DND-41 (cell line): ENCODE measurements at regions not wholly inside any gene's neighbourhood (a gene's known extent, or its start where the extent isn't known, plus 50 kb on each side); places are given as distances from the start of the nearest gene placed in this dataset.

ENCODE experiments used
- ATAC-seq: fragments of 200-7000 bp; cut with Tn5 transposase; 3 replicates; pipeline ENCODE4 v1.9.1; 2021; ENCODE audit warnings: low read depth; ENCODE audit not compliant: insufficient read depth
- DNase-seq: peaks from one replicate; pipeline ENCODE4 v3.0.0-alpha.2; 2020
- H2AFZ ChIP-seq: 2 replicates; pipeline ENCODE4 v1.6.0; 2012; ENCODE audit warnings: low read depth, low read length
- H3K27ac ChIP-seq: 2 replicates; pipeline ENCODE4 v1.5.1; 2012; ENCODE audit warnings: low read length, inconsistent platforms
- H3K27me3 ChIP-seq: fragments of 200-600 bp; sonication (generic); 2 replicates; pipeline ENCODE4 v1.6.0; 2012; ENCODE audit warnings: low read length, mild to moderate bottlenecking, inconsistent platforms; ENCODE audit not compliant: insufficient read depth, poor library complexity
- H3K36me3 ChIP-seq: 2 replicates; pipeline ENCODE4 v1.5.1; 2012; ENCODE audit warnings: low read length, inconsistent platforms; ENCODE audit not compliant: insufficient read depth
- H3K4me1 ChIP-seq: 2 replicates; pipeline ENCODE4 v1.5.1; 2012; ENCODE audit warnings: mild to moderate bottlenecking, low read length; ENCODE audit not compliant: insufficient read depth
- H3K4me2 ChIP-seq: 2 replicates; pipeline ENCODE4 v1.6.0; 2012; ENCODE audit warnings: mild to moderate bottlenecking, moderate library complexity, low read length, inconsistent platforms; ENCODE audit not compliant: insufficient read depth
- H3K4me3 ChIP-seq, 2 experiments: fragments of 200-600 bp in 1 of 2; shearing (Covaris generic) in 1 of 2; 2 replicates each; pipeline ENCODE4 v1.5.1; 2012 to 2016; ENCODE audit warnings: inconsistent platforms in 2 of 2, low read length in 2 of 2, mild to moderate bottlenecking in 2 of 2, low read depth in 1 of 2, moderate library complexity in 1 of 2
- H3K79me2 ChIP-seq: 2 replicates; pipeline ENCODE4 v1.6.0; 2012; ENCODE audit warnings: low read length, inconsistent platforms; ENCODE audit not compliant: insufficient read depth
- H3K9ac ChIP-seq: 2 replicates; pipeline ENCODE4 v1.6.0; 2012; ENCODE audit warnings: low read depth, mild to moderate bottlenecking, inconsistent platforms, low read length, moderate library complexity
- H3K9me3 ChIP-seq: 2 replicates; pipeline ENCODE4 v1.5.1; 2012; ENCODE audit warnings: low read length, moderate library complexity, mild to moderate bottlenecking, inconsistent platforms; ENCODE audit not compliant: insufficient read depth, severe bottlenecking
- H4K20me1 ChIP-seq: 2 replicates; pipeline ENCODE4 v1.6.0; 2012; ENCODE audit warnings: low read length; ENCODE audit not compliant: insufficient read depth
- EZH2 ChIP-seq: IDR thresholded peaks from 3 replicates; pipeline ENCODE4 v1.6.1; 2012; ENCODE audit warnings: borderline replicate concordance, low read depth, mild to moderate bottlenecking, moderate library complexity, low read length, inconsistent platforms; ENCODE audit not compliant: severe bottlenecking
- TF ChIP-seq, protein P1 (sequence below): IDR thresholded peaks from 2 replicates; pipeline ENCODE4 v1.5.1; 2012; ENCODE audit warnings: borderline replicate concordance, low read length, moderate library complexity, mild to moderate bottlenecking; ENCODE audit not compliant: poor library complexity, severe bottlenecking; ENCODE audit errors: extremely low read depth

DNA sequence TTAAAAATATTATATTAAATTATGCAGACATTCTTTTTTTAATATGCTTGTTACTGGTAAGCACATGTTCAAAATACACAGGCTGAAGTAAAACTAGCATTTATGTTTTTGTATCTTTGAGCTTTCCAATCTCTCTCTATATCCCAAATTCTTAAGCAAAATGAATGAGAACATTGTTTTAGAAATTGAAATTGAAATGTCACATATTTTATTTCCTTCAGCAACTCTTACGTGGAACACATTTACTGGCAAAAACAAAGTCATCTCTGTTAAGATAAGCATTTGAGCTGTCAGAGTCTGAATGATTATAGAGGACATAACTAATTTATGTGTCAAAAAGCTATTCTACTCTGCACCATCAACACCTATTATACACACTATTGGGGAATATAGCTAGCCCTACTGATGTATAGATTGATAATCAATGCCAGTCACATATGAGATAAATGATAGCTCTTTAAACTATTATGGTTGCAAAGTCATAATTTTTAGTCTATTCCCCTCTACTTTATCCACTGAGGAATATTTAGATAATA, 535.4 kb upstream of the BCHE start:
- Histone ChIP-seq H3K9ac (no peak overlapping the region), H3K9me3 (no peaks in the 10 kb centered on the region), H2AFZ (no peak overlapping the region), H3K79me2 (no peaks in the 10 kb centered on the region), H3K27ac (no peak overlapping the region), H4K20me1 (no peaks in the 10 kb centered on the region), H3K36me3 (no peaks in the 10 kb centered on the region), H3K4me3 (no peak overlapping the region), H3K27me3 (no peaks in the 10 kb centered on the region), H3K4me2 (no peak overlapping the region), H3K4me1 (no peaks in the 10 kb centered on the region)
- DNase-seq (no peak), ATAC-seq (no peak)
- no peak for TF ChIP-seq EZH2
- TF ChIP-seq, protein P1, sequence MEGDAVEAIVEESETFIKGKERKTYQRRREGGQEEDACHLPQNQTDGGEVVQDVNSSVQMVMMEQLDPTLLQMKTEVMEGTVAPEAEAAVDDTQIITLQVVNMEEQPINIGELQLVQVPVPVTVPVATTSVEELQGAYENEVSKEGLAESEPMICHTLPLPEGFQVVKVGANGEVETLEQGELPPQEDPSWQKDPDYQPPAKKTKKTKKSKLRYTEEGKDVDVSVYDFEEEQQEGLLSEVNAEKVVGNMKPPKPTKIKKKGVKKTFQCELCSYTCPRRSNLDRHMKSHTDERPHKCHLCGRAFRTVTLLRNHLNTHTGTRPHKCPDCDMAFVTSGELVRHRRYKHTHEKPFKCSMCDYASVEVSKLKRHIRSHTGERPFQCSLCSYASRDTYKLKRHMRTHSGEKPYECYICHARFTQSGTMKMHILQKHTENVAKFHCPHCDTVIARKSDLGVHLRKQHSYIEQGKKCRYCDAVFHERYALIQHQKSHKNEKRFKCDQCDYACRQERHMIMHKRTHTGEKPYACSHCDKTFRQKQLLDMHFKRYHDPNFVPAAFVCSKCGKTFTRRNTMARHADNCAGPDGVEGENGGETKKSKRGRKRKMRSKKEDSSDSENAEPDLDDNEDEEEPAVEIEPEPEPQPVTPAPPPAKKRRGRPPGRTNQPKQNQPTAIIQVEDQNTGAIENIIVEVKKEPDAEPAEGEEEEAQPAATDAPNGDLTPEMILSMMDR = no peak

DNA sequence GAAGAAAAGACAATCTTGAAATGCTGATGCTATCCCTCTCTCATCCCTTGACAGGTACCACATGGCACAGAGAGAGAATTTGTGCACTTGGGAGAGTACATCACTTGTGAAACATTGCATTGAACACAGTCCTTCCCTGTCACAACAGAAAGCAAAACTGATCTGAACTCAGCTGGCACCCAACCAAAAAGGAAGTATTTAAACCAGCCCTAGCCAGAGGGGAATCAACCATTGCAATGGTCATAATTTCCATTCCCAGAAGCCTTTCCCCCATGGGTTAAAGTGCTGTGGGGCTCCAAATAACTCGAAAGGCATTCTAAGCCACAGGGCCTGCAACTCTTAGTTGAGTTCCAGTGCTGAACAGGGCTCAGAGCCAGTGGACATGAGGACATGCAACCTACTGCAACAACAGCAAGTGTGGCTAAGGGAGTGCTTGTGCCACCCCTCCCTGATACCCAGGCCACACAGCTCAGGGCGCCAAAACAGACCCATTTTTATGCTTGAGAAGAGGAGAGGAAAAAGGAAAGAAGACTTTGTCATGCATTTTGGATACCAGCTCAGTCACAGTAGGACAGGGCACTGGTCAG, 530.8 kb upstream of the BCHE start:
- Histone ChIP-seq H3K36me3 (no peaks in the 10 kb centered on the region), H3K27ac (no peak overlapping the region), H4K20me1 (no peaks in the 10 kb centered on the region), H3K4me1 (no peaks in the 10 kb centered on the region), H3K27me3 (no peaks in the 10 kb centered on the region), H3K4me3 (no peak overlapping the region), H3K9me3 (no peaks in the 10 kb centered on the region), H3K79me2 (no peaks in the 10 kb centered on the region), H3K4me2 (no peak overlapping the region), H3K9ac (no peak overlapping the region), H2AFZ (no peak overlapping the region)
- ATAC-seq (0 out of 3 replicates have a peak, but pooled peaks have one; percentile 24), DNase-seq (no peak)
- TF ChIP-seq, protein P1 = no peak
- TF ChIP-seq EZH2 = no peak

DNA sequence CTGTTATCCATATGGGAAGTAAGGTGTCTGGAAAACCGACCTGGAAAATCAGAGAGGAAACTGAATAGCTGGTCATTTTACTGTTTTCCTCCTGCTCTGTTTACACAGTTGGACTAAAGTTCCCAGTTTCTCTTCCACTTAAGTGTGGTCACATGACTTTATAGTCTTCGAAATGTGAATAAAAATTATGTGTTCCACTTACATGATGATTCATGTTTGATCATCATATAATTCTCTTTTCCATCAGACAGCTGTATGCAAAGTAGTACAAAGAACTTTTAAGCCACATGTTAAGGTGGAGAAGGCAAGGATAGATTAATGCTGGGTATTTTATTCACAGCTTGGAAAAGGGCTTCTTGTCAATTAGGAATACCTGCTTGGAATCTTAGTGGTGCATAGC, 525.5 kb upstream of the BCHE start:
- Histone ChIP-seq H3K9ac (no peak overlapping the region), H3K4me3 (no peak overlapping the region), H3K36me3 (no peaks in the 10 kb centered on the region), H2AFZ (no peak overlapping the region), H3K27me3 (no peaks in the 10 kb centered on the region), H3K4me2 (no peak overlapping the region), H4K20me1 (no peaks in the 10 kb centered on the region), H3K79me2 (no peaks in the 10 kb centered on the region), H3K4me1 (no peaks in the 10 kb centered on the region), H3K27ac (no peak overlapping the region), H3K9me3 (no peaks in the 10 kb centered on the region)
- TF ChIP-seq, protein P1 = no peak
- TF ChIP-seq EZH2 = no peak
- no peak for DNase-seq
- ATAC-seq = no peak
